ENCODE measurements at regions not wholly inside any gene's neighbourhood (a gene's known extent, or its start where the extent isn't known, plus 50 kb on each side); places are given as distances from the start of the nearest gene placed in this dataset.

DNA sequence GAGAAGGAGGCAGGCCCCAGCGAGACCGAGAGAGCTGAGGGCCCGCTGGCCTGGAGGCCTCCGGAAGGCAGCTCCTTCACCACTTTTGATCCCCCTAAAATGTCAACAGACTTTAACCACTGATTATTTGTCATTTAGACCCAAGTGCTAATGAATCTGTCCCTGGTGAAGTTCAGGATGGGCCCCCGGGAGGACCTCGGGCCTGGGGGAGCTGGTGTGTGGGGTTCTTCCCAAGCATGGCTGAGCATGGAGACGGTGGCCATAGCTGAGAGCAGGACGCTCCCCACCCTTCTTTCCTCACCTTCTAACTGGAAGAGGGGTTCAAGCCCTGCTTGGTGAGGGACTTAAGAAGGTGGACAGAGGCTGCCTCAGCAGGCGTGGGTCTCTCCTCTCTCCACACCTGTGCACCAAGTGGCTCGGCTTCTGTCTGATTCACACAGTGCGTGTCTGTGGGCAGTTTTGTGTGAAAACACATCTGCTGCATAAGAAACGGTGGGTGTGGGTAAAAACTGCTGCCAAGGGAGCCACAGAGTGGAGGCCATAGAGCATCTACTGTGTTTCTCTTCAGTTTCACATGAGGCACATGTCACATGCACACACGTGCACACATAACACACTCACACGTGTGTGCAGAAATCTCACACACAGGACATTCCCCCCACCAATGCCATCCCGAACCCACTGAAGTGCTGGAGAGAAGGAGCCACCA, 53.5 kb upstream of the VIPR2 start:
- TF ChIP-seq, protein P1, sequence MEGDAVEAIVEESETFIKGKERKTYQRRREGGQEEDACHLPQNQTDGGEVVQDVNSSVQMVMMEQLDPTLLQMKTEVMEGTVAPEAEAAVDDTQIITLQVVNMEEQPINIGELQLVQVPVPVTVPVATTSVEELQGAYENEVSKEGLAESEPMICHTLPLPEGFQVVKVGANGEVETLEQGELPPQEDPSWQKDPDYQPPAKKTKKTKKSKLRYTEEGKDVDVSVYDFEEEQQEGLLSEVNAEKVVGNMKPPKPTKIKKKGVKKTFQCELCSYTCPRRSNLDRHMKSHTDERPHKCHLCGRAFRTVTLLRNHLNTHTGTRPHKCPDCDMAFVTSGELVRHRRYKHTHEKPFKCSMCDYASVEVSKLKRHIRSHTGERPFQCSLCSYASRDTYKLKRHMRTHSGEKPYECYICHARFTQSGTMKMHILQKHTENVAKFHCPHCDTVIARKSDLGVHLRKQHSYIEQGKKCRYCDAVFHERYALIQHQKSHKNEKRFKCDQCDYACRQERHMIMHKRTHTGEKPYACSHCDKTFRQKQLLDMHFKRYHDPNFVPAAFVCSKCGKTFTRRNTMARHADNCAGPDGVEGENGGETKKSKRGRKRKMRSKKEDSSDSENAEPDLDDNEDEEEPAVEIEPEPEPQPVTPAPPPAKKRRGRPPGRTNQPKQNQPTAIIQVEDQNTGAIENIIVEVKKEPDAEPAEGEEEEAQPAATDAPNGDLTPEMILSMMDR (IDR thresholded peaks at IDR 0.05; ENCODE audit: insufficient read depth, low read length) = no peak
- TF ChIP-seq POLR2AphosphoS5 (IDR thresholded peaks at IDR 0.05; ENCODE audit: low read depth) = no peak
- TF ChIP-seq SPI1 (IDR thresholded peaks at IDR 0.05; ENCODE audit: borderline replicate concordance, low read depth) = no peak
- TF ChIP-seq, protein P2, sequence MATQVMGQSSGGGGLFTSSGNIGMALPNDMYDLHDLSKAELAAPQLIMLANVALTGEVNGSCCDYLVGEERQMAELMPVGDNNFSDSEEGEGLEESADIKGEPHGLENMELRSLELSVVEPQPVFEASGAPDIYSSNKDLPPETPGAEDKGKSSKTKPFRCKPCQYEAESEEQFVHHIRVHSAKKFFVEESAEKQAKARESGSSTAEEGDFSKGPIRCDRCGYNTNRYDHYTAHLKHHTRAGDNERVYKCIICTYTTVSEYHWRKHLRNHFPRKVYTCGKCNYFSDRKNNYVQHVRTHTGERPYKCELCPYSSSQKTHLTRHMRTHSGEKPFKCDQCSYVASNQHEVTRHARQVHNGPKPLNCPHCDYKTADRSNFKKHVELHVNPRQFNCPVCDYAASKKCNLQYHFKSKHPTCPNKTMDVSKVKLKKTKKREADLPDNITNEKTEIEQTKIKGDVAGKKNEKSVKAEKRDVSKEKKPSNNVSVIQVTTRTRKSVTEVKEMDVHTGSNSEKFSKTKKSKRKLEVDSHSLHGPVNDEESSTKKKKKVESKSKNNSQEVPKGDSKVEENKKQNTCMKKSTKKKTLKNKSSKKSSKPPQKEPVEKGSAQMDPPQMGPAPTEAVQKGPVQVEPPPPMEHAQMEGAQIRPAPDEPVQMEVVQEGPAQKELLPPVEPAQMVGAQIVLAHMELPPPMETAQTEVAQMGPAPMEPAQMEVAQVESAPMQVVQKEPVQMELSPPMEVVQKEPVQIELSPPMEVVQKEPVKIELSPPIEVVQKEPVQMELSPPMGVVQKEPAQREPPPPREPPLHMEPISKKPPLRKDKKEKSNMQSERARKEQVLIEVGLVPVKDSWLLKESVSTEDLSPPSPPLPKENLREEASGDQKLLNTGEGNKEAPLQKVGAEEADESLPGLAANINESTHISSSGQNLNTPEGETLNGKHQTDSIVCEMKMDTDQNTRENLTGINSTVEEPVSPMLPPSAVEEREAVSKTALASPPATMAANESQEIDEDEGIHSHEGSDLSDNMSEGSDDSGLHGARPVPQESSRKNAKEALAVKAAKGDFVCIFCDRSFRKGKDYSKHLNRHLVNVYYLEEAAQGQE (IDR thresholded peaks at IDR 0.05; ENCODE audit: insufficient replicate concordance, low read depth) = no peak

All from HL-60 (cell line).